Occipital lobe (tissue), 2 donors: ENCODE measurements at regions not wholly inside any gene's neighbourhood (a gene's known extent, or its start where the extent isn't known, plus 50 kb on each side); places are given as distances from the start of the nearest gene placed in this dataset. TPM values are rescaled to one million over a fixed set of nuclear protein-coding genes. Genes with fewer than 3 reads are reported as not detected.

ENCODE experiments used
- DNase-seq: peaks from one replicate; lab custom pipeline; 2025; lab: John Stamatoyannopoulos, UW
- small RNA-seq: library from RNA; depleted of rRNA; stranded (forward); fragments of <200 nt; gene quantifications from one replicate; pipeline ENCODE3, GENCODE V24; 2014

GRCh38 chr6:73893696-73894095 is 197.7 kb downstream of the CD109 start:
- no peak for DNase-seq

- DNase-seq: no peak
Measured at GRCh38 chr6:73888050-73888449, 192.0 kb downstream of the CD109 start.

GRCh38 chr6:73885393-73885792 is 189.4 kb downstream of the CD109 start:
- DNase-seq: no peak

- DNase-seq: no peak
Measured at GRCh38 chr6:73884540-73884939, 188.5 kb downstream of the CD109 start.

GRCh38 chr6:73879501-73880293 is 183.7 kb downstream of the CD109 start:
- DNase-seq: no peak

DNA sequence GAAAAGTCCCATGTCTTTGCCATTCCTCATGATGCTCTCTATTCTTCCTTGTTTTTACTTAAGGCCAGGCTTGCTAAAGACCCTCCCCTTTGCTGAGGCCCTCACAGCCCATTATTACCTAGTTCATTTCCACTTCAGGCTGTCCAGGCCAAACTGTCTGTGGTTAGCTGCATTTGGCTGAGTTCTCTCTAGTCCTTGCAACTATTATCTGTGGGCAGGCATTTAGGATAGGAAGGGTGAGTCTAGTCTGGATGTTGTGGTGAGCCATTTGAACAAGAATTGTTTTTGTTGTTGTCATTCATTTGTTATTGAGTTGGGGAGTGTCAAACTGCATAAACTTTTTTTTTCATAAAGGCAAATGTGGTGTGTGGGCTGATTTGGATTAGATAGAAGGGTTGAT is 182.4 kb downstream of the CD109 start:
- DNase-seq: no peak

Small RNA genes lying in the stretch of these regions (small RNA-seq; reads per million reads assigned to genes)
- gene AL356277.1 (not detected), gene TXNP7 (not detected)
